DMS53 treated with DMSO at 0.1 percent for 48 hours (cell line): ENCODE measurements at regions not wholly inside any gene's neighbourhood (a gene's known extent, or its start where the extent isn't known, plus 50 kb on each side); places are given as distances from the start of the nearest gene placed in this dataset.
A peak's percentile ranks its signal among the peaks of the same experiment; 100 is the strongest.

Experiments used
- DNase-seq: peaks from one replicate; lab custom pipeline; 2025; ENCODE audit not compliant: unreplicated experiment; lab: John Stamatoyannopoulos, UW

- no peak for DNase-seq
Observed at GRCh38 chr4:110289601-110290100, 91.2 kb upstream of the ELOVL6 start.

- DNase-seq = peak; percentile 37
Observed at GRCh38 chr4:110287130-110287529, 88.7 kb upstream of the ELOVL6 start.

- DNase-seq = no peak
Observed at GRCh38 chr4:110278127-110278526, 79.7 kb upstream of the ELOVL6 start.

- no peak for DNase-seq
Observed at GRCh38 chr4:110275871-110276270, 77.5 kb upstream of the ELOVL6 start.

- no peak for DNase-seq
Observed at GRCh38 chr4:110271986-110272385, 73.6 kb upstream of the ELOVL6 start.

GRCh38 chr4:110270492-110271197, 72.2 kb upstream of the ELOVL6 start:
- no peak for DNase-seq

- DNase-seq = no peak
Observed at GRCh38 chr4:110268790-110269189, 70.4 kb upstream of the ELOVL6 start.

GRCh38 chr4:110268352-110268751, 69.9 kb upstream of the ELOVL6 start:
- DNase-seq = no peak

GRCh38 chr4:110266136-110266535, 67.7 kb upstream of the ELOVL6 start:
- no peak for DNase-seq

GRCh38 chr4:110265001-110265400, 66.6 kb upstream of the ELOVL6 start:
- no peak for DNase-seq

GRCh38 chr4:110260299-110260698, 61.9 kb upstream of the ELOVL6 start:
- DNase-seq = no peak

GRCh38 chr4:110250023-110250387, 51.6 kb upstream of the ELOVL6 start:
- DNase-seq = no peak

- no peak for DNase-seq
Observed at GRCh38 chr4:110248831-110249253, 50.4 kb upstream of the ELOVL6 start.
